Calu3 (cell line): ENCODE measurements at regions not wholly inside any gene's neighbourhood (a gene's known extent, or its start where the extent isn't known, plus 50 kb on each side); places are given as distances from the start of the nearest gene placed in this dataset.
"Not testable (repeated sequence)": the region's sequence is repeated elsewhere in the genome, so short reads cannot be mapped to it uniquely, and the experiment has no call there.

Experiments
- BruUV-seq: library from RNA; stranded (reverse); fragments of 400-500 nt; replicated peaks from 2 replicates; lab custom pipeline; 2021; lab: Mats Ljungman, UMichigan
- CTCF ChIA-PET: fragments of 300-600 bp; sonication (Branson Sonifier 250); formaldehyde crosslinking; loops from one replicate; lab custom pipeline; 2022; ENCODE audit warnings: antibody characterized with exemption; lab: Charles Lee
- DNase-seq: peaks from one replicate; pipeline ENCODE4 v3.0.0; 2022
- H3K27ac Mint-ChIP-seq: one replicate; pipeline ENCODE4 v1.8.0; 2022; ENCODE audit warnings: mixed read lengths; ENCODE audit not compliant: unreplicated experiment
- H3K27me3 Mint-ChIP-seq: one replicate; pipeline ENCODE4 v1.8.0; 2022; ENCODE audit warnings: mixed read lengths; ENCODE audit not compliant: unreplicated experiment
- H3K36me3 Mint-ChIP-seq: one replicate; pipeline ENCODE4 v1.8.0; 2022; ENCODE audit warnings: mild to moderate bottlenecking, moderate library complexity, mixed read lengths; ENCODE audit not compliant: insufficient read depth, unreplicated experiment
- H3K4me1 Mint-ChIP-seq: one replicate; pipeline ENCODE4 v1.8.0; 2022; ENCODE audit warnings: mild to moderate bottlenecking, low read depth, mixed read lengths; ENCODE audit not compliant: unreplicated experiment
- H3K4me3 Mint-ChIP-seq: one replicate; pipeline ENCODE4 v1.8.0; 2022; ENCODE audit warnings: mild to moderate bottlenecking, low read depth, moderate library complexity, mixed read lengths; ENCODE audit not compliant: unreplicated experiment
- H3K9me3 Mint-ChIP-seq: one replicate; pipeline ENCODE4 v1.8.0; 2022; ENCODE audit warnings: low read depth, mixed read lengths; ENCODE audit not compliant: unreplicated experiment
- intact Hi-C: fragments of 100-400 bp; cut with micrococcal nuclease; formaldehyde crosslinking; loops from one replicate; pipeline ENCODE4 v1.10.0; 2022; ENCODE audit not compliant: unreplicated experiment
- TF ChIP-seq, protein P1 (sequence below): fragments of 200-600 bp; IDR thresholded peaks from one replicate; pipeline ENCODE4 v1.8.0; 2022; ENCODE audit warnings: antibody characterized with exemption; ENCODE audit not compliant: unreplicated experiment

- CTCF ChIA-PET, result no interaction called here
- H3K9me3 Mint-ChIP-seq, result peaks cover 3% of the 10 kb centered on the region
- TF ChIP-seq, protein P1, sequence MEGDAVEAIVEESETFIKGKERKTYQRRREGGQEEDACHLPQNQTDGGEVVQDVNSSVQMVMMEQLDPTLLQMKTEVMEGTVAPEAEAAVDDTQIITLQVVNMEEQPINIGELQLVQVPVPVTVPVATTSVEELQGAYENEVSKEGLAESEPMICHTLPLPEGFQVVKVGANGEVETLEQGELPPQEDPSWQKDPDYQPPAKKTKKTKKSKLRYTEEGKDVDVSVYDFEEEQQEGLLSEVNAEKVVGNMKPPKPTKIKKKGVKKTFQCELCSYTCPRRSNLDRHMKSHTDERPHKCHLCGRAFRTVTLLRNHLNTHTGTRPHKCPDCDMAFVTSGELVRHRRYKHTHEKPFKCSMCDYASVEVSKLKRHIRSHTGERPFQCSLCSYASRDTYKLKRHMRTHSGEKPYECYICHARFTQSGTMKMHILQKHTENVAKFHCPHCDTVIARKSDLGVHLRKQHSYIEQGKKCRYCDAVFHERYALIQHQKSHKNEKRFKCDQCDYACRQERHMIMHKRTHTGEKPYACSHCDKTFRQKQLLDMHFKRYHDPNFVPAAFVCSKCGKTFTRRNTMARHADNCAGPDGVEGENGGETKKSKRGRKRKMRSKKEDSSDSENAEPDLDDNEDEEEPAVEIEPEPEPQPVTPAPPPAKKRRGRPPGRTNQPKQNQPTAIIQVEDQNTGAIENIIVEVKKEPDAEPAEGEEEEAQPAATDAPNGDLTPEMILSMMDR, result no peak
- H3K4me3 Mint-ChIP-seq, result no peak overlapping the region
- no peaks in the 10 kb centered on the region for H3K27me3 Mint-ChIP-seq
- intact Hi-C loops, result no loop called here
- H3K4me1 Mint-ChIP-seq, result no peaks in the 10 kb centered on the region
- no peaks in the 10 kb centered on the region for H3K36me3 Mint-ChIP-seq
- DNase-seq, result no peak
- BruUV-seq, result no TSS peak
- H3K27ac Mint-ChIP-seq, result no peak overlapping the region
These were observed 783.7 kb upstream of the TMEFF2 start for GRCh38 chr2:192978395-192978794.

DNA sequence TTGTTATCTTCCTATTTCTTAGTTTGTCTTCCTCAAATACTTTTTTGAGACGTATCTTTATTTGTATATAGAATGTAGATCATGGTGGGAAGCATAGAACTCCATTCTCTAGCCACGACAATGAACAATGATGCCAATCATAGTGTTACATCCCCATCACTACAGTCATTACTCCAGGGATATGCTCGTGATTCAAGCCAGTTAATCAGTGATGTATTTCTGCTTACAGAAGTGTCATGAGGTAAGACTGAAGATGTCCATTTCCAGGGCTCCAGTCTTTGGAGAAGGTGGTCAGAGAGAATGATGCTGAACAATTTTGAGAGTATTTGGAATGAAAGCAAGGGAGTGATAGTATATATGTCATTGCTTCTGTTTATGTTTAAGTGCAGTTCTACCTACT lies 777.2 kb upstream of the TMEFF2 start:
- no TSS peak for BruUV-seq
- peaks cover 3% of the 10 kb centered on the region for H3K9me3 Mint-ChIP-seq
- DNase-seq, result no peak
- no peaks in the 10 kb centered on the region for H3K36me3 Mint-ChIP-seq
- H3K4me3 Mint-ChIP-seq, result no peak overlapping the region
- H3K27ac Mint-ChIP-seq, result no peak overlapping the region
- CTCF ChIA-PET, result no interaction called here
- H3K4me1 Mint-ChIP-seq, result no peaks in the 10 kb centered on the region
- TF ChIP-seq, protein P1, result no peak
- H3K27me3 Mint-ChIP-seq, result no peaks in the 10 kb centered on the region
- intact Hi-C loops, result no loop called here

- no TSS peak for BruUV-seq
- no peaks in the 10 kb centered on the region for H3K4me1 Mint-ChIP-seq
- intact Hi-C loops, result no loop called here
These were observed 774.3 kb upstream of the TMEFF2 start for GRCh38 chr2:192969055-192969454.

DNA sequence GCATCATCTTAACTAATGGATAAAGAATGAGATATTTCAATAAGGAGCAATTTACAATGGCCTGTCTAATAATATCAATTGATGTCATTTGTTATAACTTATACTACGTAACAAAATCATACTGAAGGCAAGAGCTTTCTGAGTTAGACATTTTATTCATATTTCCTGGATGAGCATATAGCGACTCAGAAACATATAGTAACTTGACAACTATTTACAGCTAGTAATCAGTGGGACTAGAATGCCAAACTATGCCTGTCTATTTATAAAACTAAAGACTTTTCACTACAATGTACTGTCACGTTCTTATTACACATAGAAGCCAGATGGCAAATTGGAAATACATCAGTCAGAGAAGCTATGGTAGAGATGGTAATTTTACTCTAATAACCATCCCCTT lies 766.2 kb upstream of the TMEFF2 start:
- intact Hi-C loops, result no loop called here
- Mint-ChIP-seq H3K9me3 (no peaks in the 10 kb centered on the region), H3K27me3 (no peaks in the 10 kb centered on the region), H3K36me3 (no peaks in the 10 kb centered on the region), H3K27ac (no peak overlapping the region), H3K4me3 (no peak overlapping the region), H3K4me1 (no peaks in the 10 kb centered on the region)
- CTCF ChIA-PET, result interaction anchor here (0.6 kb wide), 1 partner anchor 19 kb away, joined by 3 read pairs; no protein-coding TSS in a partner anchor
- no peak for DNase-seq
- TF ChIP-seq, protein P1, result no peak
- no TSS peak for BruUV-seq

More at GRCh38 chr2:192969055-192969454, 774.3 kb upstream of the TMEFF2 start:
- Mint-ChIP-seq H3K27ac (no peak overlapping the region), H3K36me3 (no peaks in the 10 kb centered on the region), H3K9me3 (no peaks in the 10 kb centered on the region), H3K27me3 (no peaks in the 10 kb centered on the region), H3K4me3 (no peak overlapping the region)
- TF ChIP-seq, protein P1, result no peak
- CTCF ChIA-PET, result interaction anchor here (0.7 kb wide), 1 partner anchor 492 kb away, joined by 3 read pairs; no protein-coding TSS in a partner anchor
- DNase-seq, result no peak

DNA sequence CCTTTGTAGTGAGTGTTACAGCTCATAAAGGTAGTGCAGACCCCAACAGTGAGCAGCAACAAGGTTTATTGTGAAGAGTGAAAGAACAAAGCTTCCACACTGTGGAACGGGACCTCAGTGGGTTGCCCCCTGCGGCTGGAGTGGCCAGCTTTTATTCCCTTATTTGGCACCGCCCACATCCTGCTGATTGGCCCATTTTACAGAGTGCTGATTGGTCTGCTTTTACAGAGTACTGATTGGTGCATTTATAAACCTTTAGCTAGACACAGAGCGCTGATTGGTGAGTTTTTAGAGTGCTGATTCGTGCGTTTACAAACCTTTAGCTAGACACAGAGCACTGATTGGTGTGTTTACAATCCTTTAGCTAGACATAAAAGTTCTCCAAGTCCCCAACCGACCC lies 763.9 kb upstream of the TMEFF2 start:
- intact Hi-C loops, H3K27ac Mint-ChIP-seq, BruUV-seq, CTCF ChIA-PET, H3K27me3 Mint-ChIP-seq, H3K4me1 Mint-ChIP-seq, DNase-seq, H3K4me3 Mint-ChIP-seq, H3K36me3 Mint-ChIP-seq, H3K9me3 Mint-ChIP-seq: not testable (repeated sequence)
